GM12878 (cell line): ENCODE measurements at regions not wholly inside any gene's neighbourhood (a gene's known extent, or its start where the extent isn't known, plus 50 kb on each side); places are given as distances from the start of the nearest gene placed in this dataset.

ENCODE experiments used
- ATAC-seq: fragments of 200-7000 bp; cut with Tn5 transposase; 3 replicates; pipeline ENCODE4 v1.9.1; 2020; ENCODE audit warnings: mild to moderate bottlenecking, moderate library complexity
- BruUV-seq: library from RNA; stranded (reverse); fragments of 400-500 nt; replicated peaks from 2 replicates; lab custom pipeline; 2021; lab: Mats Ljungman, UMichigan
- CTCF ChIA-PET: fragments of 300-600 bp; sonication (Branson Sonifier 250); formaldehyde crosslinking; extraction: SDS; loops from one replicate; lab custom pipeline; 2021; ENCODE audit warnings: inconsistent platforms; lab: Yijun Ruan, JAX
- POLR2A ChIA-PET: fragments of 350-600 bp; formaldehyde crosslinking; extraction: SDS; loops from one replicate; lab custom pipeline; 2021; ENCODE audit warnings: inconsistent platforms; lab: Charles Lee
- RAD21 ChIA-PET: fragments of 300-600 bp; sonication (Branson Sonifier 250); formaldehyde crosslinking; loops from one replicate; lab custom pipeline; 2023; ENCODE audit warnings: antibody characterized with exemption; ENCODE audit not compliant: unreplicated experiment; lab: Charles Lee
- SMC1A ChIA-PET: fragments of 300-600 bp; sonication (Branson Sonifier 250); formaldehyde crosslinking; loops from one replicate; lab custom pipeline; 2023; ENCODE audit not compliant: unreplicated experiment, uncharacterized antibody; lab: Charles Lee
- DNase-seq: peaks from one replicate; pipeline ENCODE4 v3.0.0-alpha.2; 2011; ENCODE audit warnings: low read depth, low spot score
- FAIRE-seq: peaks from 3 replicates; lab custom pipeline; 2011; peaks lifted over from hg19 to GRCh38; lab: Jason Lieb, UNC
- H2AFZ ChIP-seq: 2 replicates; pipeline ENCODE4 v1.6.0; 2011; ENCODE audit warnings: low read depth, low read length, control low read depth; ENCODE audit not compliant: control insufficient read depth
- H3K27ac ChIP-seq: 2 replicates; pipeline ENCODE4 v1.5.1; 2011; ENCODE audit warnings: control low read depth; ENCODE audit not compliant: control insufficient read depth, insufficient read depth
- H3K27me3 ChIP-seq, 2 experiments: replicated peaks in 1 of 2; 2 replicates each; pipeline versions ENCODE4 v1.6.0 to v1.6.1; 2011; ENCODE audit warnings: low read length in 1 of 2; ENCODE audit not compliant: control insufficient read depth in 2 of 2, insufficient read depth in 2 of 2
- H3K36me3 ChIP-seq, 2 experiments: 2 replicates each; pipeline ENCODE4 v1.5.1; 2011; ENCODE audit warnings: low read length in 1 of 2; ENCODE audit not compliant: control insufficient read depth in 2 of 2, insufficient read depth in 2 of 2
- H3K4me1 ChIP-seq: 2 replicates; pipeline ENCODE4 v1.6.1; 2011; ENCODE audit warnings: mild to moderate bottlenecking, low read length, moderate library complexity, mixed read lengths; ENCODE audit not compliant: control insufficient read depth, insufficient read depth
- H3K4me2 ChIP-seq: 2 replicates; pipeline ENCODE4 v1.6.0; 2011; ENCODE audit warnings: control low read depth; ENCODE audit not compliant: control insufficient read depth, insufficient read depth
- H3K4me3 ChIP-seq: fragments of 200-600 bp; sonication (generic); 2 replicates; pipeline ENCODE4 v1.5.1; 2016
- H3K79me2 ChIP-seq: 2 replicates; pipeline ENCODE4 v1.6.0; 2011; ENCODE audit warnings: low read length; ENCODE audit not compliant: control insufficient read depth, insufficient read depth
- H3K9ac ChIP-seq: 2 replicates; pipeline ENCODE4 v1.8.0; 2011; ENCODE audit warnings: low read length, control low read depth, mixed read lengths; ENCODE audit not compliant: control insufficient read depth, insufficient read depth
- H3K9me3 ChIP-seq: replicated peaks from 3 replicates; pipeline ENCODE4 v1.5.1; 2011; ENCODE audit warnings: mild to moderate bottlenecking, low read length; ENCODE audit not compliant: control insufficient read depth, insufficient read depth
- H4K20me1 ChIP-seq: 2 replicates; pipeline ENCODE4 v1.6.0; 2011; ENCODE audit not compliant: control insufficient read depth, insufficient read depth
- BCLAF1 ChIP-seq: fragments of 450-650 bp; IDR thresholded peaks from 2 replicates; pipeline ENCODE4 v1.6.1; 2017; ENCODE audit warnings: antibody characterized with exemption, mild to moderate bottlenecking, moderate library complexity
- ESRRA ChIP-seq: IDR thresholded peaks from 2 replicates; pipeline ENCODE4 v1.6.1; 2012; ENCODE audit warnings: mild to moderate bottlenecking, low read length, improper control_type of control experiment
- ETV6 ChIP-seq, 2 experiments: fragments of 450-650 bp in 1 of 2; IDR thresholded peaks in 1 of 2; conservative IDR thresholded peaks in 1 of 2; 2 replicates each; pipeline ENCODE4 v1.6.1; 2014; ENCODE audit warnings: antibody characterized with exemption in 1 of 2, borderline replicate concordance in 1 of 2, low read depth in 1 of 2, mild to moderate bottlenecking in 1 of 2, moderate library complexity in 1 of 2
- NFYB ChIP-seq: IDR thresholded peaks from 2 replicates; pipeline ENCODE4 v1.6.1; 2011; ENCODE audit warnings: low read depth, mild to moderate bottlenecking, low read length, improper control_type of control experiment, moderate library complexity; ENCODE audit not compliant: insufficient read depth
- NKRF ChIP-seq: fragments of 450-650 bp; conservative IDR thresholded peaks from 2 replicates; pipeline ENCODE4 v1.6.1; 2017; ENCODE audit warnings: mild to moderate bottlenecking, moderate library complexity
- PAX8 ChIP-seq: fragments of 450-650 bp; IDR thresholded peaks from 2 replicates; pipeline ENCODE4 v1.6.1; 2017; ENCODE audit warnings: mild to moderate bottlenecking, moderate library complexity
- SPI1 ChIP-seq: IDR thresholded peaks from 2 replicates; pipeline ENCODE4 v1.6.1; 2011; ENCODE audit warnings: low read depth, mild to moderate bottlenecking, low read length, moderate library complexity, borderline replicate concordance; ENCODE audit not compliant: insufficient read depth
- USF2 ChIP-seq: IDR thresholded peaks from 2 replicates; pipeline ENCODE4 v1.6.1; 2011; ENCODE audit warnings: low read depth, low read length, improper control_type of control experiment, borderline replicate concordance
- WGBS: methylation state at CpG from one replicate; pipeline ENCODE4 v1.1.6; 2016; ENCODE audit warnings: low lambda C conversion rate; ENCODE audit not compliant: insufficient replicate concordance, insufficient coverage; ENCODE audit errors: missing lambda C conversion rate; 5-methylcytosine and 5-hydroxymethylcytosine counted together
- in situ Hi-C: fragments of 300-500 bp; cut with MboI; formaldehyde crosslinking; loops from 9 replicates; pipeline ENCODE4 v1.14.3; 2018; ENCODE audit warnings: mixed read lengths
- intact Hi-C: fragments of 100-400 bp; cut with micrococcal nuclease; formaldehyde crosslinking; loops from one replicate; pipeline ENCODE4 v1.14.2; 2022; ENCODE audit not compliant: unreplicated experiment

- H3K27ac ChIP-seq = no peak overlapping the region
- in situ Hi-C loops = no loop called here
- DNase-seq (no peak), FAIRE-seq (no peak), ATAC-seq (no peak)
- intact Hi-C loops = no loop called here
- no peak overlapping the region for H2AFZ ChIP-seq
- TF ChIP-seq NKRF = no peak
- no peak for TF ChIP-seq ETV6 (conservative IDR thresholded peaks at IDR 0.05 in 1 of 2, IDR thresholded peaks at IDR 0.05 in 1 of 2; ENCODE audit: borderline replicate concordance in 1 of 2, low read depth in 1 of 2)
- TF ChIP-seq SPI1 = 0 out of 2 replicates have a peak, but pooled peaks have one; percentile 17
- no peak for TF ChIP-seq BCLAF1
- TF ChIP-seq NFYB = no peak
- TF ChIP-seq PAX8 = no peak
- TF ChIP-seq USF2 = no peak
- TF ChIP-seq ESRRA = no peak
- ChIA-PET POLR2A (interaction anchor here (1.1 kb wide), 1 partner anchor 9 kb away, joined by 3 read pairs; no protein-coding TSS in a partner anchor), RAD21 (no interaction called here), SMC1A (interaction anchor here (1.4 to 1.5 kb wide), 2 partner anchors 11 to 25 kb away, joined by 4 read pairs; no protein-coding TSS in a partner anchor), CTCF (interaction anchor here (1.2 to 2.5 kb wide), 4 partner anchors 10 to 85 kb away, joined by 4 to 8 read pairs (median 6); no protein-coding TSS in a partner anchor)
- H3K9me3 ChIP-seq = no peaks in the 10 kb centered on the region
- H3K4me2 ChIP-seq = no peak overlapping the region
- H3K4me3 ChIP-seq = no peak overlapping the region
- 0% methylated on average over 3 of the region's 3 CpGs for WGBS
- H3K79me2 ChIP-seq = no peaks in the 10 kb centered on the region
- no peak overlapping the region for H3K9ac ChIP-seq
- no peaks in the 10 kb centered on the region for H3K4me1 ChIP-seq
- no peaks in the 10 kb centered on the region for H3K36me3 ChIP-seq
- H4K20me1 ChIP-seq = no peaks in the 10 kb centered on the region
- H3K27me3 ChIP-seq = no peaks in the 10 kb centered on the region
- no TSS peak for BruUV-seq
These were observed 417.0 kb downstream of the ATP23 start for GRCh38 chr12:58358369-58358768.
